ENCODE measurements at regions not wholly inside any gene's neighbourhood (a gene's known extent, or its start where the extent isn't known, plus 50 kb on each side); places are given as distances from the start of the nearest gene placed in this dataset.

GRCh38 chr1:55864251-55864650 lies 649.1 kb upstream of the USP24 start:
- H3K9me3 ChIP-seq (ENCODE audit: low read length): no peaks in the 10 kb centered on the region
- no peak overlapping the region for H2AFZ ChIP-seq (ENCODE audit: low read length)
- no peak for DNase-seq (ENCODE audit: low spot score)
- H3K36me3 ChIP-seq (replicated peaks in 1 of 2; ENCODE audit: control insufficient read depth in 1 of 2, insufficient read depth in 2 of 2, low read length in 2 of 2): no peaks in the 10 kb centered on the region
- intact Hi-C loops (cut with micrococcal nuclease; ENCODE audit: unreplicated experiment) (loop anchor here (10.0 kb wide), 1 partner anchor 721 kb away; no protein-coding TSS in a partner anchor), in situ Hi-C loops (cut with HindIII; ENCODE audit: extremely low pct_ligation_motif_present, low pct_unique_long_range_greater_than_20kb) (loop anchor here (25.0 kb wide), 1 partner anchor 723 kb away; the partner anchor contains the start of gene PLPP3)
- H3K27ac ChIP-seq (ENCODE audit: extremely low read length, insufficient read depth, low read length): no peak overlapping the region
- no peak for ATAC-seq
- H4K20me1 ChIP-seq (ENCODE audit: insufficient read depth, low read length): no peaks in the 10 kb centered on the region
- H3K27me3 ChIP-seq (ENCODE audit: control insufficient read depth in 1 of 2, insufficient read depth in 2 of 2, low read length in 2 of 2): no peaks in the 10 kb centered on the region
- no peak overlapping the region for H3K4me3 ChIP-seq (replicated peaks in 1 of 3; ENCODE audit: insufficient read depth in 1 of 3, low read depth in 2 of 3, low read length in 3 of 3)
- H3K79me2 ChIP-seq (ENCODE audit: insufficient read depth, low read length): no peaks in the 10 kb centered on the region
- no TSS peak for BruUV-seq (replicated peaks)
- ChIA-PET CTCF (ENCODE audit: low intra/inter-chr PET ratio, low total read pairs) (no interaction called here), POLR2A (no interaction called here)
- H3K4me2 ChIP-seq (ENCODE audit: low read depth, low read length): no peak overlapping the region
- no peak for FAIRE-seq
- 49% methylated on average over 2 of the region's 2 CpGs for WGBS (ENCODE audit: low lambda C conversion rate)
- H3K4me1 ChIP-seq (ENCODE audit: insufficient read depth, low read length): no peaks in the 10 kb centered on the region
- H3K9ac ChIP-seq (ENCODE audit: insufficient read depth, low read depth, low read length): no peak overlapping the region
- TF ChIP-seq ONECUT2 (CRISPR knock-in tag; IDR thresholded peaks at IDR 0.05) (no peak), ZNF12 (CRISPR knock-in tag; IDR thresholded peaks at IDR 0.05) (no peak), ZFP37 (CRISPR knock-in tag; IDR thresholded peaks at IDR 0.05; ENCODE audit: borderline replicate concordance) (no peak), IRF2 (CRISPR knock-in tag; IDR thresholded peaks at IDR 0.05) (no peak), KDM4B (CRISPR knock-in tag; IDR thresholded peaks at IDR 0.05) (no peak), MTA3 (CRISPR knock-in tag; IDR thresholded peaks at IDR 0.05) (no peak), ZNF335 (CRISPR knock-in tag; IDR thresholded peaks at IDR 0.05) (no peak), SYNCRIP (IDR thresholded peaks at IDR 0.05; ENCODE audit: insufficient read depth, low read depth, low read length) (no peak), BHLHE40 (IDR thresholded peaks at IDR 0.05; ENCODE audit: low read length) (no peak), MEIS2 (CRISPR knock-in tag; IDR thresholded peaks at IDR 0.05) (no peak), ZNF746 (CRISPR knock-in tag; IDR thresholded peaks at IDR 0.05) (no peak), ZMYM3 (CRISPR knock-in tag; IDR thresholded peaks at IDR 0.05) (no peak), KLF11 (CRISPR knock-in tag; IDR thresholded peaks at IDR 0.05) (no peak), PATZ1 (CRISPR knock-in tag; IDR thresholded peaks at IDR 0.05) (no peak), AKNA (CRISPR knock-in tag; IDR thresholded peaks at IDR 0.05; ENCODE audit: borderline replicate concordance) (no peak), SOX13 (IDR thresholded peaks at IDR 0.05) (no peak), SOX13 (CRISPR knock-in tag; conservative IDR thresholded peaks at IDR 0.05 in 1 of 2, IDR thresholded peaks at IDR 0.05 in 1 of 2) (no peak), TEF (CRISPR knock-in tag; IDR thresholded peaks at IDR 0.05) (no peak)
- TF ChIP-seq, protein P1, sequence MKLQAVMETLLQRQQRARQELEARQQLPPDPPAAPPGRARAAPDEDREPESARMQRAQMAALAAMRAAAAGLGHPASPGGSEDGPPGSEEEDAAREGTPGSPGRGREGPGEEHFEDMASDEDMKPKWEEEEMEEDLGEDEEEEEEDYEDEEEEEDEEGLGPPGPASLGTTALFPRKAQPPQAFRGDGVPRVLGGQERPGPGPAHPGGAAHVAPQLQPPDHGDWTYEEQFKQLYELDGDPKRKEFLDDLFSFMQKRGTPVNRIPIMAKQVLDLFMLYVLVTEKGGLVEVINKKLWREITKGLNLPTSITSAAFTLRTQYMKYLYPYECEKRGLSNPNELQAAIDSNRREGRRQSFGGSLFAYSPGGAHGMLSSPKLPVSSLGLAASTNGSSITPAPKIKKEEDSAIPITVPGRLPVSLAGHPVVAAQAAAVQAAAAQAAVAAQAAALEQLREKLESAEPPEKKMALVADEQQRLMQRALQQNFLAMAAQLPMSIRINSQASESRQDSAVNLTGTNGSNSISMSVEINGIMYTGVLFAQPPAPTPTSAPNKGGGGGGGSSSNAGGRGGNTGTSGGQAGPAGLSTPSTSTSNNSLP (IDR thresholded peaks at IDR 0.05; ENCODE audit: low read depth, low read length): no peak
